Neuronal stem cell (in vitro differentiated cells): ENCODE measurements at regions not wholly inside any gene's neighbourhood (a gene's known extent, or its start where the extent isn't known, plus 50 kb on each side); places are given as distances from the start of the nearest gene placed in this dataset.

Source experiments
- DNase-seq: peaks from one replicate; pipeline ENCODE4 v3.0.0-alpha.2; 2013; ENCODE audit warnings: low spot score
- H2AFZ ChIP-seq: one replicate; pipeline ENCODE4 v1.6.1; 2013; ENCODE audit warnings: mild to moderate bottlenecking, low read length, inconsistent platforms
- H2AK5ac ChIP-seq: 2 replicates; pipeline ENCODE4 v1.6.1; 2013; ENCODE audit warnings: low read depth, mild to moderate bottlenecking, inconsistent platforms, low read length, moderate library complexity, mixed read lengths
- H2BK120ac ChIP-seq: 2 replicates; pipeline ENCODE4 v1.6.1; 2013; ENCODE audit warnings: low read depth, mild to moderate bottlenecking, inconsistent platforms, low read length, moderate library complexity, mixed read lengths
- H2BK12ac ChIP-seq: one replicate; pipeline ENCODE4 v1.6.1; 2013; ENCODE audit warnings: low read length, inconsistent platforms
- H2BK15ac ChIP-seq: 2 replicates; pipeline ENCODE4 v1.6.1; 2013; ENCODE audit warnings: mild to moderate bottlenecking, low read length, inconsistent platforms, mixed read lengths
- H2BK5ac ChIP-seq: one replicate; pipeline ENCODE4 v1.6.1; 2013; ENCODE audit warnings: inconsistent platforms, mild to moderate bottlenecking, low read length, moderate library complexity
- H3K14ac ChIP-seq: one replicate; pipeline ENCODE4 v1.6.1; 2013; ENCODE audit warnings: low read length, inconsistent platforms
- H3K18ac ChIP-seq: 2 replicates; pipeline ENCODE4 v1.6.1; 2013; ENCODE audit warnings: low read length, inconsistent platforms
- H3K23ac ChIP-seq: 2 replicates; pipeline ENCODE4 v1.6.1; 2013; ENCODE audit warnings: low read depth, mild to moderate bottlenecking, mixed read lengths, low read length, inconsistent platforms; ENCODE audit not compliant: poor library complexity
- H3K27ac ChIP-seq: replicated peaks from 3 replicates; pipeline ENCODE4 v1.5.1; 2013; ENCODE audit warnings: low read length, inconsistent platforms
- H3K27me3 ChIP-seq, 3 experiments: 2 replicates each; pipeline ENCODE4 v1.6.1; 2013; ENCODE audit warnings: low read length in 3 of 3, mild to moderate bottlenecking in 2 of 3, inconsistent platforms in 1 of 3, low read depth in 1 of 3, mixed read lengths in 1 of 3, moderate library complexity in 1 of 3; ENCODE audit not compliant: control insufficient read depth in 3 of 3, insufficient read depth in 3 of 3
- H3K36me3 ChIP-seq, 2 donors: replicated peaks in 1 of 2; 2 replicates each; pipeline ENCODE4 v1.6.1; 2013; ENCODE audit warnings: low read length in 2 of 2; ENCODE audit not compliant: control insufficient read depth in 2 of 2, insufficient read depth in 2 of 2
- H3K4ac ChIP-seq: 2 replicates; pipeline ENCODE4 v1.6.1; 2013; ENCODE audit warnings: inconsistent platforms, mild to moderate bottlenecking, low read length, moderate library complexity
- H3K4me1 ChIP-seq, 2 donors: 1 replicate in 1 of 2; 2 replicates in 1 of 2; pipeline ENCODE4 v1.6.1; 2013; ENCODE audit warnings: low read length in 2 of 2, low read depth in 1 of 2; ENCODE audit not compliant: control insufficient read depth in 2 of 2, insufficient read depth in 1 of 2
- H3K4me2 ChIP-seq: one replicate; pipeline ENCODE4 v1.6.1; 2013; ENCODE audit warnings: mild to moderate bottlenecking, low read length, inconsistent platforms; ENCODE audit not compliant: insufficient read depth, poor library complexity, severe bottlenecking
- H3K4me3 ChIP-seq, 2 donors: 2 replicates each; pipeline ENCODE4 v1.5.1; 2013; ENCODE audit warnings: low read length in 2 of 2, mild to moderate bottlenecking in 2 of 2, inconsistent platforms in 1 of 2, moderate library complexity in 1 of 2
- H3K79me1 ChIP-seq: one replicate; pipeline ENCODE4 v1.6.1; 2013; ENCODE audit warnings: low read depth, mild to moderate bottlenecking, inconsistent platforms, low read length, moderate library complexity
- H3K9ac ChIP-seq: one replicate; pipeline ENCODE4 v1.6.1; 2013; ENCODE audit warnings: mild to moderate bottlenecking, low read depth, low read length, inconsistent platforms; ENCODE audit not compliant: poor library complexity
- H3K9me3 ChIP-seq, 2 donors: replicated peaks in 1 of 2; 2 replicates each; pipeline versions ENCODE3 to v1.6.1; 2013; ENCODE audit warnings: low read length in 2 of 2, mild to moderate bottlenecking in 2 of 2, inconsistent platforms in 1 of 2, low read depth in 1 of 2, mixed read lengths in 1 of 2, moderate library complexity in 1 of 2; ENCODE audit not compliant: control insufficient read depth in 2 of 2, insufficient read depth in 1 of 2
- H4K8ac ChIP-seq: one replicate; pipeline ENCODE4 v1.6.1; 2013; ENCODE audit warnings: low read depth, mild to moderate bottlenecking, inconsistent platforms, low read length, moderate library complexity
- H4K91ac ChIP-seq: one replicate; pipeline ENCODE4 v1.6.1; 2013; ENCODE audit warnings: low read length, low read depth, mild to moderate bottlenecking, inconsistent platforms; ENCODE audit not compliant: poor library complexity
- WGBS, 2 donors: extraction: QIAGEN DNeasy Blood & Tissue Kit; methylation state at CpG; one replicate each; pipeline ENCODE4 v1.1.7; 2013; ENCODE audit warnings: missing lambda C conversion rate in 2 of 2, mixed read lengths in 1 of 2; ENCODE audit not compliant: insufficient read length in 2 of 2, insufficient replicate concordance in 1 of 2; ENCODE audit errors: extremely low coverage in 2 of 2; 5-methylcytosine and 5-hydroxymethylcytosine counted together

- H3K23ac ChIP-seq, result no peak overlapping the region
- H3K14ac ChIP-seq, result no peak overlapping the region
- H2AFZ ChIP-seq, result no peak overlapping the region
- no peak overlapping the region for H3K9ac ChIP-seq
- WGBS, 2 donors, result no CpG with 5 or more reads among the region's 1 CpG
- H3K79me1 ChIP-seq, result no peaks in the 10 kb centered on the region
- H3K4ac ChIP-seq, result no peak overlapping the region
- H3K36me3 ChIP-seq, result no peaks in the 10 kb centered on the region
- H2BK12ac ChIP-seq, result no peak overlapping the region
- no peak overlapping the region for H3K27ac ChIP-seq
- H3K4me2 ChIP-seq, result no peak overlapping the region
- no peak overlapping the region for H3K18ac ChIP-seq
- no peak overlapping the region for H4K91ac ChIP-seq
- H2BK5ac ChIP-seq, result no peak overlapping the region
- no peak overlapping the region for H2AK5ac ChIP-seq
- H3K9me3 ChIP-seq, result no peaks in the 10 kb centered on the region
- H3K4me1 ChIP-seq, result no peaks in the 10 kb centered on the region
- no peak for DNase-seq
- H3K27me3 ChIP-seq, result no peaks in the 10 kb centered on the region
- no peak overlapping the region for H4K8ac ChIP-seq
- H3K4me3 ChIP-seq, result no peak overlapping the region
- no peak overlapping the region for H2BK120ac ChIP-seq
- H2BK15ac ChIP-seq, result no peak overlapping the region
Measured at GRCh38 chr1:102699524-102699923, 408.8 kb downstream of the COL11A1 start.

- Histone ChIP-seq H3K9ac (no peak overlapping the region), H4K91ac (no peak overlapping the region), H4K8ac (no peak overlapping the region), H3K4me1 (no peaks in the 10 kb centered on the region), H3K23ac (no peak overlapping the region), H2AK5ac (no peak overlapping the region), H3K79me1 (no peaks in the 10 kb centered on the region), H2BK15ac (no peak overlapping the region), H3K14ac (no peak overlapping the region), H2AFZ (no peak overlapping the region), H3K4me3 (no peak overlapping the region), H3K9me3 (no peaks in the 10 kb centered on the region), H3K27ac (no peak overlapping the region), H2BK12ac (no peak overlapping the region), H3K36me3 (no peaks in the 10 kb centered on the region), H3K27me3 (no peaks in the 10 kb centered on the region), H3K4me2 (no peak overlapping the region), H2BK5ac (no peak overlapping the region), H2BK120ac (no peak overlapping the region), H3K18ac (no peak overlapping the region), H3K4ac (no peak overlapping the region)
- no CpG with 5 or more reads among the region's 1 CpG for WGBS, 2 donors
- DNase-seq, result no peak
Measured at GRCh38 chr1:102693345-102693744, 415.0 kb downstream of the COL11A1 start.

GRCh38 chr1:102691592-102692090, 416.7 kb downstream of the COL11A1 start:
- H3K79me1 ChIP-seq, result no peaks in the 10 kb centered on the region
- H2BK15ac ChIP-seq, result no peak overlapping the region
- H3K9me3 ChIP-seq, result no peaks in the 10 kb centered on the region
- H3K27ac ChIP-seq, result no peak overlapping the region
- no peak overlapping the region for H3K9ac ChIP-seq
- no peak overlapping the region for H3K14ac ChIP-seq
- no CpG with 5 or more reads among the region's 1 CpG for WGBS, 2 donors
- no peak overlapping the region for H3K23ac ChIP-seq
- no peak overlapping the region for H3K4me2 ChIP-seq
- no peak overlapping the region for H2BK5ac ChIP-seq
- H4K91ac ChIP-seq, result no peak overlapping the region
- no peak overlapping the region for H2BK120ac ChIP-seq
- no peaks in the 10 kb centered on the region for H3K36me3 ChIP-seq
- no peak overlapping the region for H3K4ac ChIP-seq
- H3K18ac ChIP-seq, result no peak overlapping the region
- DNase-seq, result no peak
- no peaks in the 10 kb centered on the region for H3K27me3 ChIP-seq
- no peaks in the 10 kb centered on the region for H3K4me1 ChIP-seq
- no peak overlapping the region for H3K4me3 ChIP-seq
- no peak overlapping the region for H4K8ac ChIP-seq
- no peak overlapping the region for H2AFZ ChIP-seq
- H2AK5ac ChIP-seq, result no peak overlapping the region
- no peak overlapping the region for H2BK12ac ChIP-seq

- no peak overlapping the region for H4K91ac ChIP-seq
- no peak overlapping the region for H2BK120ac ChIP-seq
- no peak overlapping the region for H3K23ac ChIP-seq
- no peaks in the 10 kb centered on the region for H3K36me3 ChIP-seq
- no peaks in the 10 kb centered on the region for H3K27me3 ChIP-seq
- DNase-seq, result no peak
- H3K18ac ChIP-seq, result no peak overlapping the region
- H3K4me3 ChIP-seq, result no peak overlapping the region
- no peaks in the 10 kb centered on the region for H3K79me1 ChIP-seq
- no peak overlapping the region for H4K8ac ChIP-seq
- no peak overlapping the region for H3K4me2 ChIP-seq
- H3K14ac ChIP-seq, result no peak overlapping the region
- no peak overlapping the region for H3K9ac ChIP-seq
- no peak overlapping the region for H2AFZ ChIP-seq
- peaks cover 0 to 2% of the 10 kb centered on the region in 2 donors for H3K4me1 ChIP-seq
- WGBS, 2 donors, result no CpG with 5 or more reads among the region's 2 CpGs
- H2BK12ac ChIP-seq, result no peak overlapping the region
- H2AK5ac ChIP-seq, result no peak overlapping the region
- H3K27ac ChIP-seq, result no peak overlapping the region
- H2BK5ac ChIP-seq, result no peak overlapping the region
- no peak overlapping the region for H2BK15ac ChIP-seq
- H3K4ac ChIP-seq, result no peak overlapping the region
- no peaks in the 10 kb centered on the region for H3K9me3 ChIP-seq
Measured at GRCh38 chr1:102687383-102687782, 420.9 kb downstream of the COL11A1 start.
